HFFc6 (cell line): ENCODE measurements at regions not wholly inside any gene's neighbourhood (a gene's known extent, or its start where the extent isn't known, plus 50 kb on each side); places are given as distances from the start of the nearest gene placed in this dataset.
A peak's percentile ranks its signal among the peaks of the same experiment; 100 is the strongest.

ENCODE experiments used
- DNase-seq: peaks from one replicate; pipeline ENCODE4 v3.0.0-alpha.2; 2018
- H3K27ac Mint-ChIP-seq: 2 replicates; pipeline ENCODE4 v1.8.0; 2020; ENCODE audit warnings: mild to moderate bottlenecking, mixed read lengths
- H3K27me3 Mint-ChIP-seq: 2 replicates; pipeline ENCODE4 v1.8.0; 2021; ENCODE audit warnings: mild to moderate bottlenecking, moderate library complexity, mixed read lengths; ENCODE audit not compliant: insufficient read depth
- H3K36me3 Mint-ChIP-seq: 2 replicates; pipeline ENCODE4 v1.8.0; 2021; ENCODE audit warnings: low read depth, mixed read lengths
- H3K4me1 Mint-ChIP-seq: 2 replicates; pipeline ENCODE4 v1.8.0; 2020; ENCODE audit warnings: low read depth, mixed read lengths
- H3K4me3 Mint-ChIP-seq: 2 replicates; pipeline ENCODE4 v1.8.0; 2020; ENCODE audit warnings: mild to moderate bottlenecking, moderate library complexity, mixed read lengths
- H3K9me3 Mint-ChIP-seq: 2 replicates; pipeline ENCODE4 v1.8.0; 2020; ENCODE audit warnings: mild to moderate bottlenecking, mixed read lengths
- TF ChIP-seq, protein P1 (sequence below): fragments of 200-600 bp; sonication (generic); IDR thresholded peaks from 2 replicates; pipeline ENCODE4 v1.5.0; 2021; ENCODE audit warnings: antibody characterized with exemption, mild to moderate bottlenecking

DNA sequence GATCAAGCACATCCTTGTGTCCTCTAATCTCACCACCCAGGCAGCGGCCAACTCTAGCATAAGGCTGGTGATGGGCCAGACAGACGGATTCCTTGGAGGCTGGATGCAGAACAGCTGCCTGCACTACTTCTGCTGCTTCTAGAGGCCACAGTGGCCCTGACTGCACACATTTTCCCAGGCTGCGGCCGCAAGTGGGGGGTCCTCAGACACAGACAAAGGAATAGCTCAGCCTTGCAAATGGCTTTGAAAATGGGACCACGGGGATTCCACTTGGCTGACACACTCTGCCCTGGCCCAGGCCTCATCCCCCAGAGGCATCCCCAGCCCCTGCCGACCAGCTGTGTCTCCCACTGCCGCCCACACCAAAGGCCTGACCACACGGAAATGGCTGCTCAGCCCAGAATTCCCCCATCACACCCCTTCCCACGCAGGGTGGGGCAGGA, 540.8 kb downstream of the BNC2 start:
- Mint-ChIP-seq H3K4me3 (no peak overlapping the region), H3K9me3 (no peaks in the 10 kb centered on the region), H3K27ac (no peak overlapping the region), H3K36me3 (no peaks in the 10 kb centered on the region; the same call in 1 of the 2 replicates), H3K4me1 (no peaks in the 10 kb centered on the region; the same call in 1 of the 2 replicates), H3K27me3 (no peaks in the 10 kb centered on the region; the same call in 1 of the 2 replicates)
- DNase-seq = no peak
- TF ChIP-seq, protein P1, sequence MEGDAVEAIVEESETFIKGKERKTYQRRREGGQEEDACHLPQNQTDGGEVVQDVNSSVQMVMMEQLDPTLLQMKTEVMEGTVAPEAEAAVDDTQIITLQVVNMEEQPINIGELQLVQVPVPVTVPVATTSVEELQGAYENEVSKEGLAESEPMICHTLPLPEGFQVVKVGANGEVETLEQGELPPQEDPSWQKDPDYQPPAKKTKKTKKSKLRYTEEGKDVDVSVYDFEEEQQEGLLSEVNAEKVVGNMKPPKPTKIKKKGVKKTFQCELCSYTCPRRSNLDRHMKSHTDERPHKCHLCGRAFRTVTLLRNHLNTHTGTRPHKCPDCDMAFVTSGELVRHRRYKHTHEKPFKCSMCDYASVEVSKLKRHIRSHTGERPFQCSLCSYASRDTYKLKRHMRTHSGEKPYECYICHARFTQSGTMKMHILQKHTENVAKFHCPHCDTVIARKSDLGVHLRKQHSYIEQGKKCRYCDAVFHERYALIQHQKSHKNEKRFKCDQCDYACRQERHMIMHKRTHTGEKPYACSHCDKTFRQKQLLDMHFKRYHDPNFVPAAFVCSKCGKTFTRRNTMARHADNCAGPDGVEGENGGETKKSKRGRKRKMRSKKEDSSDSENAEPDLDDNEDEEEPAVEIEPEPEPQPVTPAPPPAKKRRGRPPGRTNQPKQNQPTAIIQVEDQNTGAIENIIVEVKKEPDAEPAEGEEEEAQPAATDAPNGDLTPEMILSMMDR = no peak

GRCh38 chr9:16331031-16331430, 539.4 kb downstream of the BNC2 start:
- Mint-ChIP-seq H3K9me3 (no peaks in the 10 kb centered on the region), H3K4me1 (peaks cover 13% of the 10 kb centered on the region), H3K27me3 (no peaks in the 10 kb centered on the region; the same call in 1 of the 2 replicates), H3K4me3 (no peak overlapping the region), H3K27ac (no peak overlapping the region), H3K36me3 (no peaks in the 10 kb centered on the region; the same call in none of the 2 replicates)
- DNase-seq = no peak
- TF ChIP-seq, protein P1 = no peak

DNA sequence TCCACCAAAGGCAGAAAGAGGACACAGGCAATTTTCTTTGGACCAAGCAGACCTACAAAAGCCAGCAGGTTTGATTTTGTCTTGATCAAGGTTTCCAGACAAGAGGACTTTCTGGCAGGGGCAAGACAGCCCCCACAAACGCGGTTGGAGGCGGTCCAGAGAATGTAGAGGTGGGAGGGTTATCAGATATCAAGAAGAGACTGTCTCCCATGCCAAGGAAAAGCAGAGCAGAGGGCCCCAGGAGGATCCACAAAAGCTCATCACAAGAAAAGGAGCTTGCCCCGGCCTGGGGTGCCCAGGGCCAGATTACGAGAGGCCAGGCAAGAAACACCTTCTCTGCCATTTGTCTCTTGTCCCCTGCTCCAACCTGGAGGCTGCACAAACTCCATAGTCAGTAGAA, 538.9 kb downstream of the BNC2 start:
- TF ChIP-seq, protein P1 = no peak
- Mint-ChIP-seq H3K4me3 (no peak overlapping the region), H3K27ac (no peak overlapping the region), H3K4me1 (peaks cover 18% of the 10 kb centered on the region), H3K36me3 (no peaks in the 10 kb centered on the region; the same call in none of the 2 replicates), H3K27me3 (no peaks in the 10 kb centered on the region; the same call in 1 of the 2 replicates), H3K9me3 (no peaks in the 10 kb centered on the region)
- no peak for DNase-seq

GRCh38 chr9:16333691-16334090, 536.8 kb downstream of the BNC2 start:
- Mint-ChIP-seq H3K4me1 (peaks cover 38% of the 10 kb centered on the region), H3K27me3 (no peaks in the 10 kb centered on the region; the same call in 1 of the 2 replicates), H3K4me3 (no peak overlapping the region), H3K27ac (no peak overlapping the region), H3K36me3 (no peaks in the 10 kb centered on the region; the same call in none of the 2 replicates), H3K9me3 (no peaks in the 10 kb centered on the region)
- TF ChIP-seq, protein P1 = no peak
- no peak for DNase-seq

- no peaks in the 10 kb centered on the region; the same call in none of the 2 replicates for H3K27me3 Mint-ChIP-seq
- peak overlapping the region; percentile 96 for H3K27ac Mint-ChIP-seq
- peak overlapping the region; percentile 84 for H3K4me3 Mint-ChIP-seq
- peaks cover 42% of the 10 kb centered on the region for H3K4me1 Mint-ChIP-seq
- peak; percentile 97 for DNase-seq
- H3K36me3 Mint-ChIP-seq = no peaks in the 10 kb centered on the region; the same call in none of the 2 replicates
- no peaks in the 10 kb centered on the region for H3K9me3 Mint-ChIP-seq
- TF ChIP-seq, protein P1 = no peak
Measured at GRCh38 chr9:16335788-16336580, 534.5 kb downstream of the BNC2 start.
